ENCODE measurements at regions not wholly inside any gene's neighbourhood (a gene's known extent, or its start where the extent isn't known, plus 50 kb on each side); places are given as distances from the start of the nearest gene placed in this dataset.
"Not testable (repeated sequence)": the region's sequence is repeated elsewhere in the genome, so short reads cannot be mapped to it uniquely, and the experiment has no call there.

- DNase-seq (ENCODE audit: low read depth) = no peak
Observed at GRCh38 chr11:44388828-44389657, 79.1 kb upstream of the ALX4 start.

- DNase-seq (ENCODE audit: low read depth) = no peak
Observed at GRCh38 chr11:44389963-44390605, 80.1 kb upstream of the ALX4 start.

GRCh38 chr11:44391004-44391403 lies 81.1 kb upstream of the ALX4 start:
- DNase-seq (ENCODE audit: low read depth) = not testable (repeated sequence)

GRCh38 chr11:44396746-44397145 lies 86.8 kb upstream of the ALX4 start:
- DNase-seq (ENCODE audit: low read depth) = not testable (repeated sequence)

- no peak for DNase-seq (ENCODE audit: low read depth)
Observed at GRCh38 chr11:44397586-44398178, 87.7 kb upstream of the ALX4 start.

GRCh38 chr11:44398266-44399030 lies 88.5 kb upstream of the ALX4 start:
- no peak for DNase-seq (ENCODE audit: low read depth)

- DNase-seq (ENCODE audit: low read depth) = no peak
Observed at GRCh38 chr11:44399968-44400367, 90.0 kb upstream of the ALX4 start.

GRCh38 chr11:44400431-44400830 lies 90.5 kb upstream of the ALX4 start:
- DNase-seq (ENCODE audit: low read depth) = no peak

- no peak for DNase-seq (ENCODE audit: low read depth)
Observed at GRCh38 chr11:44402466-44403075, 92.6 kb upstream of the ALX4 start.

GRCh38 chr11:44403176-44403575 lies 93.2 kb upstream of the ALX4 start:
- DNase-seq (ENCODE audit: low read depth) = no peak

GRCh38 chr11:44403587-44404273 lies 93.8 kb upstream of the ALX4 start:
- DNase-seq (ENCODE audit: low read depth) = no peak

GRCh38 chr11:44404301-44404700 lies 94.4 kb upstream of the ALX4 start:
- no peak for DNase-seq (ENCODE audit: low read depth)

GRCh38 chr11:44404736-44405395 lies 94.9 kb upstream of the ALX4 start:
- no peak for DNase-seq (ENCODE audit: low read depth)

- DNase-seq (ENCODE audit: low read depth) = no peak
Observed at GRCh38 chr11:44407211-44407996, 97.5 kb upstream of the ALX4 start.

GRCh38 chr11:44408141-44408540 lies 98.2 kb upstream of the ALX4 start:
- no peak for DNase-seq (ENCODE audit: low read depth)

GRCh38 chr11:44408711-44409470 lies 99.0 kb upstream of the ALX4 start:
- DNase-seq (ENCODE audit: low read depth) = no peak

- DNase-seq (ENCODE audit: low read depth) = no peak
Observed at GRCh38 chr11:44409558-44410236, 99.8 kb upstream of the ALX4 start.

GRCh38 chr11:44416776-44417175 lies 106.8 kb upstream of the ALX4 start:
- no peak for DNase-seq (ENCODE audit: low read depth)

Data from ELR (cell line).